HEK293T (cell line): ENCODE measurements at regions not wholly inside any gene's neighbourhood (a gene's known extent, or its start where the extent isn't known, plus 50 kb on each side); places are given as distances from the start of the nearest gene placed in this dataset.

Experiments
- ARNT ChIP-seq: fragments of 450-650 bp; IDR thresholded peaks from 2 replicates; pipeline ENCODE4 v1.6.1; 2017; ENCODE audit warnings: mild to moderate bottlenecking
- BHLHE40 ChIP-seq: fragments of 450-650 bp; IDR thresholded peaks from 2 replicates; pipeline ENCODE4 v1.6.1; 2016; ENCODE audit warnings: mild to moderate bottlenecking, moderate library complexity, borderline replicate concordance
- ELF4 ChIP-seq: fragments of 450-650 bp; IDR thresholded peaks from 2 replicates; pipeline ENCODE4 v1.6.1; 2017; ENCODE audit warnings: antibody characterized with exemption
- FOXK2 ChIP-seq: fragments of 450-650 bp; IDR thresholded peaks from 2 replicates; pipeline ENCODE4 v1.6.1; 2016; ENCODE audit warnings: mild to moderate bottlenecking
- L3MBTL2 ChIP-seq: fragments of 450-650 bp; conservative IDR thresholded peaks from 2 replicates; pipeline ENCODE4 v1.6.1; 2016; ENCODE audit warnings: mild to moderate bottlenecking
- NFRKB ChIP-seq: fragments of 450-650 bp; IDR thresholded peaks from 2 replicates; pipeline ENCODE4 v1.6.1; 2016; ENCODE audit warnings: mild to moderate bottlenecking, moderate library complexity
- SP1 ChIP-seq: fragments of 450-650 bp; IDR thresholded peaks from 2 replicates; pipeline ENCODE4 v1.6.1; 2017
- SUZ12 ChIP-seq: fragments of 450-650 bp; IDR thresholded peaks from 2 replicates; pipeline ENCODE4 v1.6.1; 2016; ENCODE audit warnings: mild to moderate bottlenecking
- ZNF384 ChIP-seq: fragments of 450-650 bp; IDR thresholded peaks from 2 replicates; pipeline ENCODE4 v1.6.1; 2016
- TF ChIP-seq, protein P1 (sequence below): fragments of 450-650 bp; IDR thresholded peaks from 2 replicates; pipeline ENCODE4 v1.6.1; 2016

DNA sequence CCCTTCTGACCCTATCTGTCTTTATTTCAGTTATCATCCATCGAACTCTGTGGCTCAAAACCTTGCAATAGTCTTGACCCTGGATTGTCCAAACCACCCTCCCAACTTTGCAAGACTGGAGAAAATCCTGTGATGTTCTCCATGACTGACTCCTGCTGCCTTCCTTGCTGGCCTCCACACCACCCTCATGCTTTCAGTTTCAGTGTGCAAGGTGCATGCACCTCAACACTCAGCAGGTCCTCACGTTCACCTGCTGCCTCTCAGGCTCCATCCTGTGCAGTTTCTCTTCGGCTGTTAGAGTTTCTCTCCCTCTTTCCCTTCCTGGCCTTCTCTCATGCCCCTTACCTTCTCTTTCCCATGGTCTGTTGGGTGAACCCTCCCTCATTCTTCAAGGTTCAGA lies 59.4 kb upstream of the ASIC2 start:
- TF ChIP-seq SP1 (no peak), SUZ12 (no peak), BHLHE40 (no peak), FOXK2 (no peak), ELF4 (no peak), ARNT (no peak), ZNF384 (no peak), NFRKB (no peak), L3MBTL2 (no peak)
- TF ChIP-seq, protein P1, sequence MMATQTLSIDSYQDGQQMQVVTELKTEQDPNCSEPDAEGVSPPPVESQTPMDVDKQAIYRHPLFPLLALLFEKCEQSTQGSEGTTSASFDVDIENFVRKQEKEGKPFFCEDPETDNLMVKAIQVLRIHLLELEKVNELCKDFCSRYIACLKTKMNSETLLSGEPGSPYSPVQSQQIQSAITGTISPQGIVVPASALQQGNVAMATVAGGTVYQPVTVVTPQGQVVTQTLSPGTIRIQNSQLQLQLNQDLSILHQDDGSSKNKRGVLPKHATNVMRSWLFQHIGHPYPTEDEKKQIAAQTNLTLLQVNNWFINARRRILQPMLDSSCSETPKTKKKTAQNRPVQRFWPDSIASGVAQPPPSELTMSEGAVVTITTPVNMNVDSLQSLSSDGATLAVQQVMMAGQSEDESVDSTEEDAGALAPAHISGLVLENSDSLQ: no peak
